ENCODE measurements at regions not wholly inside any gene's neighbourhood (a gene's known extent, or its start where the extent isn't known, plus 50 kb on each side); places are given as distances from the start of the nearest gene placed in this dataset.

- TF ChIP-seq POLR2A (IDR thresholded peaks at IDR 0.05; ENCODE audit: low read length) = no peak
- no peak for TF ChIP-seq GATA1 (IDR thresholded peaks at IDR 0.05; ENCODE audit: low read depth, low read length)
These were observed 2064.1 kb upstream of the TENM3 start for GRCh38 chr4:180179146-180179545.

Measured in erythroblast (primary cell).